ENCODE measurements at regions not wholly inside any gene's neighbourhood (a gene's known extent, or its start where the extent isn't known, plus 50 kb on each side); places are given as distances from the start of the nearest gene placed in this dataset.

DNA sequence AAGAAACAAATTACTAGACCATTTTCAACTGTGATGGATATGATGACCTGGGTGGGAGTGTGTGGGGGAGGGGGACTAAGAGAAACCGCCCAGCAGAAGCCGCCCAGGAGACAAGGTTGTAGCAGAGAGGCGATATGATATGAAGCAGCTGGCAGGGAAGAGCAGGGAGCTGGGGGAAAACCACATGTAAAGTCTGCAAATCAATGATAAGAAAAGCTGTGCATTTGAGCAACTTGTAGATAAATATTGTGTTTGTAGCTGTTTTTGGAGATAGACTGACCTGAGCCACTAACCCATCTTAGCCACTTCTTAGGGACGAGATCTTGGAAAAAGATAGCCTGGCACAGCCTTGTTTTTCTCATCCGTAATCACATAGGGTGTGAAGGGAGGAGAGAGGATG, 252.6 kb downstream of the SEC23IP start (continued):
- TF ChIP-seq, protein P1, sequence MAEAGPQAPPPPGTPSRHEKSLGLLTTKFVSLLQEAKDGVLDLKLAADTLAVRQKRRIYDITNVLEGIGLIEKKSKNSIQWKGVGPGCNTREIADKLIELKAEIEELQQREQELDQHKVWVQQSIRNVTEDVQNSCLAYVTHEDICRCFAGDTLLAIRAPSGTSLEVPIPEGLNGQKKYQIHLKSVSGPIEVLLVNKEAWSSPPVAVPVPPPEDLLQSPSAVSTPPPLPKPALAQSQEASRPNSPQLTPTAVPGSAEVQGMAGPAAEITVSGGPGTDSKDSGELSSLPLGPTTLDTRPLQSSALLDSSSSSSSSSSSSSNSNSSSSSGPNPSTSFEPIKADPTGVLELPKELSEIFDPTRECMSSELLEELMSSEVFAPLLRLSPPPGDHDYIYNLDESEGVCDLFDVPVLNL (CRISPR knock-in tag; IDR thresholded peaks at IDR 0.05; ENCODE audit: low read depth) = no peak
- TF ChIP-seq FUS (optimal IDR thresholded peaks at IDR 0.05; ENCODE audit: low read depth, low read length) (no peak), FOXK1 (CRISPR knock-in tag; IDR thresholded peaks at IDR 0.05; ENCODE audit: borderline replicate concordance) (no peak), ZNF717 (CRISPR knock-in tag; IDR thresholded peaks at IDR 0.05) (no peak), NELFE (IDR thresholded peaks at IDR 0.05; ENCODE audit: insufficient read depth, insufficient read length) (no peak), BRD4 (IDR thresholded peaks at IDR 0.05) (no peak), ZNF764 (CRISPR knock-in tag; IDR thresholded peaks at IDR 0.05; ENCODE audit: low read depth) (no peak), PTTG1 (tag; IDR thresholded peaks at IDR 0.05; ENCODE audit: low read depth) (no peak), TCFL5 (CRISPR knock-in tag; conservative IDR thresholded peaks at IDR 0.05) (no peak), PCBP2 (IDR thresholded peaks at IDR 0.05; ENCODE audit: low read depth, low read length, poor library complexity, severe bottlenecking) (no peak), ZBED1 (IDR thresholded peaks at IDR 0.05) (0 out of 2 replicates have a peak, but pooled peaks have one; percentile 19), IRF2 (CRISPR knock-in tag; IDR thresholded peaks at IDR 0.05) (no peak)
- TF ChIP-seq, protein P2, sequence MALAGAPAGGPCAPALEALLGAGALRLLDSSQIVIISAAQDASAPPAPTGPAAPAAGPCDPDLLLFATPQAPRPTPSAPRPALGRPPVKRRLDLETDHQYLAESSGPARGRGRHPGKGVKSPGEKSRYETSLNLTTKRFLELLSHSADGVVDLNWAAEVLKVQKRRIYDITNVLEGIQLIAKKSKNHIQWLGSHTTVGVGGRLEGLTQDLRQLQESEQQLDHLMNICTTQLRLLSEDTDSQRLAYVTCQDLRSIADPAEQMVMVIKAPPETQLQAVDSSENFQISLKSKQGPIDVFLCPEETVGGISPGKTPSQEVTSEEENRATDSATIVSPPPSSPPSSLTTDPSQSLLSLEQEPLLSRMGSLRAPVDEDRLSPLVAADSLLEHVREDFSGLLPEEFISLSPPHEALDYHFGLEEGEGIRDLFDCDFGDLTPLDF (CRISPR knock-in tag; IDR thresholded peaks at IDR 0.05) = no peak
- TF ChIP-seq, protein P3, sequence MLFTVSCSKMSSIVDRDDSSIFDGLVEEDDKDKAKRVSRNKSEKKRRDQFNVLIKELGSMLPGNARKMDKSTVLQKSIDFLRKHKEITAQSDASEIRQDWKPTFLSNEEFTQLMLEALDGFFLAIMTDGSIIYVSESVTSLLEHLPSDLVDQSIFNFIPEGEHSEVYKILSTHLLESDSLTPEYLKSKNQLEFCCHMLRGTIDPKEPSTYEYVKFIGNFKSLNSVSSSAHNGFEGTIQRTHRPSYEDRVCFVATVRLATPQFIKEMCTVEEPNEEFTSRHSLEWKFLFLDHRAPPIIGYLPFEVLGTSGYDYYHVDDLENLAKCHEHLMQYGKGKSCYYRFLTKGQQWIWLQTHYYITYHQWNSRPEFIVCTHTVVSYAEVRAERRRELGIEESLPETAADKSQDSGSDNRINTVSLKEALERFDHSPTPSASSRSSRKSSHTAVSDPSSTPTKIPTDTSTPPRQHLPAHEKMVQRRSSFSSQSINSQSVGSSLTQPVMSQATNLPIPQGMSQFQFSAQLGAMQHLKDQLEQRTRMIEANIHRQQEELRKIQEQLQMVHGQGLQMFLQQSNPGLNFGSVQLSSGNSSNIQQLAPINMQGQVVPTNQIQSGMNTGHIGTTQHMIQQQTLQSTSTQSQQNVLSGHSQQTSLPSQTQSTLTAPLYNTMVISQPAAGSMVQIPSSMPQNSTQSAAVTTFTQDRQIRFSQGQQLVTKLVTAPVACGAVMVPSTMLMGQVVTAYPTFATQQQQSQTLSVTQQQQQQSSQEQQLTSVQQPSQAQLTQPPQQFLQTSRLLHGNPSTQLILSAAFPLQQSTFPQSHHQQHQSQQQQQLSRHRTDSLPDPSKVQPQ (CRISPR knock-in tag; IDR thresholded peaks at IDR 0.05; ENCODE audit: borderline replicate concordance) = no peak
- TF ChIP-seq, protein P4, sequence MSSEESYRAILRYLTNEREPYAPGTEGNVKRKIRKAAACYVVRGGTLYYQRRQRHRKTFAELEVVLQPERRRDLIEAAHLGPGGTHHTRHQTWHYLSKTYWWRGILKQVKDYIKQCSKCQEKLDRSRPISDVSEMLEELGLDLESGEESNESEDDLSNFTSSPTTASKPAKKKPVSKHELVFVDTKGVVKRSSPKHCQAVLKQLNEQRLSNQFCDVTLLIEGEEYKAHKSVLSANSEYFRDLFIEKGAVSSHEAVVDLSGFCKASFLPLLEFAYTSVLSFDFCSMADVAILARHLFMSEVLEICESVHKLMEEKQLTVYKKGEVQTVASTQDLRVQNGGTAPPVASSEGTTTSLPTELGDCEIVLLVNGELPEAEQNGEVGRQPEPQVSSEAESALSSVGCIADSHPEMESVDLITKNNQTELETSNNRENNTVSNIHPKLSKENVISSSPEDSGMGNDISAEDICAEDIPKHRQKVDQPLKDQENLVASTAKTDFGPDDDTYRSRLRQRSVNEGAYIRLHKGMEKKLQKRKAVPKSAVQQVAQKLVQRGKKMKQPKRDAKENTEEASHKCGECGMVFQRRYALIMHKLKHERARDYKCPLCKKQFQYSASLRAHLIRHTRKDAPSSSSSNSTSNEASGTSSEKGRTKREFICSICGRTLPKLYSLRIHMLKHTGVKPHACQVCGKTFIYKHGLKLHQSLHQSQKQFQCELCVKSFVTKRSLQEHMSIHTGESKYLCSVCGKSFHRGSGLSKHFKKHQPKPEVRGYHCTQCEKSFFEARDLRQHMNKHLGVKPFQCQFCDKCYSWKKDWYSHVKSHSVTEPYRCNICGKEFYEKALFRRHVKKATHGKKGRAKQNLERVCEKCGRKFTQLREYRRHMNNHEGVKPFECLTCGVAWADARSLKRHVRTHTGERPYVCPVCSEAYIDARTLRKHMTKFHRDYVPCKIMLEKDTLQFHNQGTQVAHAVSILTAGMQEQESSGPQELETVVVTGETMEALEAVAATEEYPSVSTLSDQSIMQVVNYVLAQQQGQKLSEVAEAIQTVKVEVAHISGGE (CRISPR knock-in tag; IDR thresholded peaks at IDR 0.05) = peak in 1 of 3 experiments; percentile 62; a peak in 1 of 6 replicates
